Ishikawa (cell line): ENCODE measurements at regions not wholly inside any gene's neighbourhood (a gene's known extent, or its start where the extent isn't known, plus 50 kb on each side); places are given as distances from the start of the nearest gene placed in this dataset.

Source experiments
- CEBPB ChIP-seq: IDR thresholded peaks from 2 replicates; pipeline ENCODE4 v1.6.1; 2012
- CREB1 ChIP-seq: IDR thresholded peaks from 2 replicates; pipeline ENCODE4 v1.6.1; 2012; ENCODE audit warnings: low read depth
- EP300 ChIP-seq: IDR thresholded peaks from 2 replicates; pipeline ENCODE4 v1.6.1; 2012; ENCODE audit warnings: borderline replicate concordance
- FOXM1 ChIP-seq: IDR thresholded peaks from 2 replicates; pipeline ENCODE4 v1.6.1; 2012; ENCODE audit warnings: low read depth, borderline replicate concordance
- RAD21 ChIP-seq: IDR thresholded peaks from 2 replicates; pipeline ENCODE4 v1.6.1; 2012; ENCODE audit warnings: low read depth
- TAF1 ChIP-seq: IDR thresholded peaks from 2 replicates; pipeline ENCODE4 v1.6.1; 2012; ENCODE audit warnings: low read depth, mild to moderate bottlenecking
- TEAD4 ChIP-seq: IDR thresholded peaks from 2 replicates; pipeline ENCODE4 v1.6.1; 2012
- YY1 ChIP-seq: IDR thresholded peaks from 2 replicates; pipeline ENCODE4 v1.6.1; 2012; ENCODE audit warnings: low read depth
- ZBTB7A ChIP-seq: IDR thresholded peaks from 2 replicates; pipeline ENCODE4 v1.6.1; 2012; ENCODE audit warnings: low read depth
- TF ChIP-seq, protein P1 (sequence below): IDR thresholded peaks from 2 replicates; pipeline ENCODE4 v1.6.1; 2012; ENCODE audit warnings: low read depth, mild to moderate bottlenecking
- TF ChIP-seq, protein P2 (sequence below): IDR thresholded peaks from 2 replicates; pipeline ENCODE4 v1.6.1; 2012
- TF ChIP-seq, protein P3 (sequence below): IDR thresholded peaks from 2 replicates; pipeline ENCODE4 v1.6.1; 2012

DNA sequence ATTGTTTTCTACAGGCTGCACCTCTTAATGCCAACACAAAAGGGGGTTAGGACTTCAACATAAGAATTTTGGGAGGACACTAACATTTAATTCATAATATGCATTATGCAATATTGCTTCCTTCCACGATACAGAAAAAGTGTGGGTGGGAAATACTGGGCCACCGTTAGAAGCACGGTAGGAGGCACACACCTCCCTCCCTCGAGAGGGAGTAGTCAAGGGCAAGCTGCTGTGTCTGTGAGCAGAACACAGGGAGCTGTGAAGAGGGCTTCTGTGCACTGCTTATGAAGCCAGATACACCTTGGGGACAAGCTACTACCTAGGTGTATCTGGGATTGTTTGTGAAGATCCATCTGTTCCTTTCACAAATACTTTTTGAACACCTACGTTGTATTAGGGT is 109.3 kb upstream of the PLET1 start:
- TF ChIP-seq CREB1 (no peak), CEBPB (no peak), TEAD4 (no peak), ZBTB7A (no peak), YY1 (no peak), TAF1 (no peak), FOXM1 (no peak), RAD21 (no peak), EP300 (no peak)
- TF ChIP-seq, protein P1, sequence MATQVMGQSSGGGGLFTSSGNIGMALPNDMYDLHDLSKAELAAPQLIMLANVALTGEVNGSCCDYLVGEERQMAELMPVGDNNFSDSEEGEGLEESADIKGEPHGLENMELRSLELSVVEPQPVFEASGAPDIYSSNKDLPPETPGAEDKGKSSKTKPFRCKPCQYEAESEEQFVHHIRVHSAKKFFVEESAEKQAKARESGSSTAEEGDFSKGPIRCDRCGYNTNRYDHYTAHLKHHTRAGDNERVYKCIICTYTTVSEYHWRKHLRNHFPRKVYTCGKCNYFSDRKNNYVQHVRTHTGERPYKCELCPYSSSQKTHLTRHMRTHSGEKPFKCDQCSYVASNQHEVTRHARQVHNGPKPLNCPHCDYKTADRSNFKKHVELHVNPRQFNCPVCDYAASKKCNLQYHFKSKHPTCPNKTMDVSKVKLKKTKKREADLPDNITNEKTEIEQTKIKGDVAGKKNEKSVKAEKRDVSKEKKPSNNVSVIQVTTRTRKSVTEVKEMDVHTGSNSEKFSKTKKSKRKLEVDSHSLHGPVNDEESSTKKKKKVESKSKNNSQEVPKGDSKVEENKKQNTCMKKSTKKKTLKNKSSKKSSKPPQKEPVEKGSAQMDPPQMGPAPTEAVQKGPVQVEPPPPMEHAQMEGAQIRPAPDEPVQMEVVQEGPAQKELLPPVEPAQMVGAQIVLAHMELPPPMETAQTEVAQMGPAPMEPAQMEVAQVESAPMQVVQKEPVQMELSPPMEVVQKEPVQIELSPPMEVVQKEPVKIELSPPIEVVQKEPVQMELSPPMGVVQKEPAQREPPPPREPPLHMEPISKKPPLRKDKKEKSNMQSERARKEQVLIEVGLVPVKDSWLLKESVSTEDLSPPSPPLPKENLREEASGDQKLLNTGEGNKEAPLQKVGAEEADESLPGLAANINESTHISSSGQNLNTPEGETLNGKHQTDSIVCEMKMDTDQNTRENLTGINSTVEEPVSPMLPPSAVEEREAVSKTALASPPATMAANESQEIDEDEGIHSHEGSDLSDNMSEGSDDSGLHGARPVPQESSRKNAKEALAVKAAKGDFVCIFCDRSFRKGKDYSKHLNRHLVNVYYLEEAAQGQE, result no peak
- TF ChIP-seq, protein P2, sequence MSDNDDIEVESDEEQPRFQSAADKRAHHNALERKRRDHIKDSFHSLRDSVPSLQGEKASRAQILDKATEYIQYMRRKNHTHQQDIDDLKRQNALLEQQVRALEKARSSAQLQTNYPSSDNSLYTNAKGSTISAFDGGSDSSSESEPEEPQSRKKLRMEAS, result no peak
- TF ChIP-seq, protein P3, sequence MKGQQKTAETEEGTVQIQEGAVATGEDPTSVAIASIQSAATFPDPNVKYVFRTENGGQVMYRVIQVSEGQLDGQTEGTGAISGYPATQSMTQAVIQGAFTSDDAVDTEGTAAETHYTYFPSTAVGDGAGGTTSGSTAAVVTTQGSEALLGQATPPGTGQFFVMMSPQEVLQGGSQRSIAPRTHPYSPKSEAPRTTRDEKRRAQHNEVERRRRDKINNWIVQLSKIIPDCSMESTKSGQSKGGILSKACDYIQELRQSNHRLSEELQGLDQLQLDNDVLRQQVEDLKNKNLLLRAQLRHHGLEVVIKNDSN, result no peak
